ENCODE measurements at regions not wholly inside any gene's neighbourhood (a gene's known extent, or its start where the extent isn't known, plus 50 kb on each side); places are given as distances from the start of the nearest gene placed in this dataset.

DNA sequence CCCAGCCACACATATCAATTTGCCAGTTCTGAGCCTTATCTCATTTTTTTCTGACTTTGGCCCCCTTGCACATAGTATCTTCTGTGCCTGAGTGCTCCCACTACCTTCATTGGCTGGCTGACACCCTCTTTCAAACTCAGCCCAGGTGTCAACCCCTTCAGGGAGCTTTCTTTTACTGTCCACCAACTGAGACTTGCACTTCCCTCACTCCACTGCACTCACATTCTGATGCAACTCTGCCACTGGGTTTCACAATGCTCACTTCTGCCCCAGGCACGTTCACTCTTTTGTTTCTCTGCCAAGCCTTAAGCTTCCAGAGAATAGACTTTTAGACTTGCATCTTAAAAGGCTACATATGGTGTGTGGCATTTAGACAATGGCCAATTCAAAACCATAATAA, 101.5 kb upstream of the CBLB start:
- Mint-ChIP-seq H3K9me3 (peaks cover 14% of the 10 kb centered on the region), H3K4me3 (no peak overlapping the region), H3K27me3 (ENCODE audit: insufficient read depth, low read depth) (peaks cover 2% of the 10 kb centered on the region), H3K27ac (no peak overlapping the region), H3K36me3 (no peaks in the 10 kb centered on the region), H3K4me1 (no peaks in the 10 kb centered on the region)
- Histone ChIP-seq H3K27me3 (no peaks in the 10 kb centered on the region), H3K4me1 (no peaks in the 10 kb centered on the region), H3K9ac (no peak overlapping the region), H3K4me3 (no peak overlapping the region), H3F3A (ENCODE audit: low read depth) (no peaks in the 10 kb centered on the region), H3K9me3 (ENCODE audit: low read depth) (no peaks in the 10 kb centered on the region), H3K79me2 (ENCODE audit: low read depth) (no peaks in the 10 kb centered on the region), H3K27ac (no peak overlapping the region), H2AFZ (replicated peaks) (no peak overlapping the region), H3K4me2 (no peak overlapping the region), H4K20me1 (ENCODE audit: low read depth) (no peaks in the 10 kb centered on the region), H3K36me3 (no peaks in the 10 kb centered on the region)
- no peak for DNase-seq (ENCODE audit: low spot score)
- no peak for TF ChIP-seq EZH2 (IDR thresholded peaks at IDR 0.05)
- no peak for TF ChIP-seq EZH2phosphoT487 (IDR thresholded peaks at IDR 0.05)
- TF ChIP-seq, protein P1, sequence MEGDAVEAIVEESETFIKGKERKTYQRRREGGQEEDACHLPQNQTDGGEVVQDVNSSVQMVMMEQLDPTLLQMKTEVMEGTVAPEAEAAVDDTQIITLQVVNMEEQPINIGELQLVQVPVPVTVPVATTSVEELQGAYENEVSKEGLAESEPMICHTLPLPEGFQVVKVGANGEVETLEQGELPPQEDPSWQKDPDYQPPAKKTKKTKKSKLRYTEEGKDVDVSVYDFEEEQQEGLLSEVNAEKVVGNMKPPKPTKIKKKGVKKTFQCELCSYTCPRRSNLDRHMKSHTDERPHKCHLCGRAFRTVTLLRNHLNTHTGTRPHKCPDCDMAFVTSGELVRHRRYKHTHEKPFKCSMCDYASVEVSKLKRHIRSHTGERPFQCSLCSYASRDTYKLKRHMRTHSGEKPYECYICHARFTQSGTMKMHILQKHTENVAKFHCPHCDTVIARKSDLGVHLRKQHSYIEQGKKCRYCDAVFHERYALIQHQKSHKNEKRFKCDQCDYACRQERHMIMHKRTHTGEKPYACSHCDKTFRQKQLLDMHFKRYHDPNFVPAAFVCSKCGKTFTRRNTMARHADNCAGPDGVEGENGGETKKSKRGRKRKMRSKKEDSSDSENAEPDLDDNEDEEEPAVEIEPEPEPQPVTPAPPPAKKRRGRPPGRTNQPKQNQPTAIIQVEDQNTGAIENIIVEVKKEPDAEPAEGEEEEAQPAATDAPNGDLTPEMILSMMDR (IDR thresholded peaks at IDR 0.05): no peak

- Histone ChIP-seq H4K20me1 (ENCODE audit: low read depth) (no peaks in the 10 kb centered on the region), H3K36me3 (no peaks in the 10 kb centered on the region), H3K79me2 (ENCODE audit: low read depth) (no peaks in the 10 kb centered on the region), H2AFZ (replicated peaks) (no peak overlapping the region), H3K4me1 (no peaks in the 10 kb centered on the region), H3F3A (ENCODE audit: low read depth) (no peaks in the 10 kb centered on the region), H3K9me3 (ENCODE audit: low read depth) (no peaks in the 10 kb centered on the region), H3K4me3 (no peak overlapping the region), H3K27me3 (no peaks in the 10 kb centered on the region), H3K4me2 (no peak overlapping the region), H3K27ac (no peak overlapping the region), H3K9ac (no peak overlapping the region)
- peaks cover 14% of the 10 kb centered on the region for H3K9me3 Mint-ChIP-seq
- no peak overlapping the region for H3K27ac Mint-ChIP-seq
- no peaks in the 10 kb centered on the region for H3K4me1 Mint-ChIP-seq
- TF ChIP-seq, protein P1 (IDR thresholded peaks at IDR 0.05): no peak
- no peak for TF ChIP-seq EZH2 (IDR thresholded peaks at IDR 0.05)
- TF ChIP-seq EZH2phosphoT487 (IDR thresholded peaks at IDR 0.05): no peak
- DNase-seq (ENCODE audit: low spot score): no peak
- peaks cover 2% of the 10 kb centered on the region for H3K27me3 Mint-ChIP-seq (ENCODE audit: insufficient read depth, low read depth)
- no peak overlapping the region for H3K4me3 Mint-ChIP-seq
- no peaks in the 10 kb centered on the region for H3K36me3 Mint-ChIP-seq
Measured at GRCh38 chr3:105972069-105972468, 103.3 kb upstream of the CBLB start.

DNA sequence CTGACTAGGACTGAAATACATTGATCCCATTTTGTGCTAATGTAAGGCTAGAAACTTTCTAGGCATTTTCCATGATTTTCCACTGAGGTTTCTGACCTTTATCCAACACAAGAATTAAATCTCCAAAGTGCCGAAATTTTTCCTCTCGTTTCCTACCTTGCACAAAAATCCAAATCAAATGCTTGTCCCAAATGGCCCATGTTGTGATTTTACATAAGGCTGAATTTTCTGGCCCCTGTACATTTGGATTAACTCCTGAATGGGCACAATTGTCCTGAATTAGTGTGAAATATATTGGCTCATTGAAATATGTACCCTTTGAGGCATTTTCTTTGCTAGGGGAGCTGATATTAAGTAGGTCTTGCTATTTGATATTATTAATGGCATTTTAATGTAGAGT, 105.6 kb upstream of the CBLB start:
- Histone ChIP-seq H3K36me3 (no peaks in the 10 kb centered on the region), H3K4me2 (no peak overlapping the region), H3K4me1 (no peaks in the 10 kb centered on the region), H3K9me3 (ENCODE audit: low read depth) (no peaks in the 10 kb centered on the region), H4K20me1 (ENCODE audit: low read depth) (no peaks in the 10 kb centered on the region), H3K27ac (no peak overlapping the region), H3K79me2 (ENCODE audit: low read depth) (no peaks in the 10 kb centered on the region), H3K27me3 (no peaks in the 10 kb centered on the region), H3K9ac (no peak overlapping the region), H2AFZ (replicated peaks) (no peak overlapping the region), H3K4me3 (no peak overlapping the region), H3F3A (ENCODE audit: low read depth) (no peaks in the 10 kb centered on the region)
- DNase-seq (ENCODE audit: low spot score): no peak
- no peaks in the 10 kb centered on the region for H3K36me3 Mint-ChIP-seq
- TF ChIP-seq, protein P1 (IDR thresholded peaks at IDR 0.05): no peak
- TF ChIP-seq EZH2phosphoT487 (IDR thresholded peaks at IDR 0.05) (no peak), EZH2 (IDR thresholded peaks at IDR 0.05) (no peak)
- no peaks in the 10 kb centered on the region for H3K4me1 Mint-ChIP-seq
- peaks cover 2% of the 10 kb centered on the region for H3K27me3 Mint-ChIP-seq (ENCODE audit: insufficient read depth, low read depth)
- no peak overlapping the region for H3K4me3 Mint-ChIP-seq
- H3K9me3 Mint-ChIP-seq: peaks cover 14% of the 10 kb centered on the region
- H3K27ac Mint-ChIP-seq: no peak overlapping the region

All from neural progenitor cell (in vitro differentiated cells).